Glomerular visceral epithelial cell (primary cell): ENCODE measurements at regions not wholly inside any gene's neighbourhood (a gene's known extent, or its start where the extent isn't known, plus 50 kb on each side); places are given as distances from the start of the nearest gene placed in this dataset.

Source experiments
- DNase-seq: peaks from one replicate; pipeline ENCODE4 v3.0.0-alpha.2; 2016; ENCODE audit errors: extremely low spot score

- no peak for DNase-seq
Measured at GRCh38 chr10:117638200-117638599, 95.7 kb downstream of the EMX2 start.

GRCh38 chr10:117638664-117639200 lies 96.2 kb downstream of the EMX2 start:
- no peak for DNase-seq

- no peak for DNase-seq
Measured at GRCh38 chr10:117640406-117640805, 97.9 kb downstream of the EMX2 start.

GRCh38 chr10:117646718-117647117 lies 104.2 kb downstream of the EMX2 start:
- DNase-seq = no peak

GRCh38 chr10:117647306-117647705 lies 104.8 kb downstream of the EMX2 start:
- peak; percentile 58 for DNase-seq

GRCh38 chr10:117651121-117651520 lies 108.6 kb downstream of the EMX2 start:
- DNase-seq = no peak

GRCh38 chr10:117652228-117653169 lies 110.0 kb downstream of the EMX2 start:
- DNase-seq = no peak

GRCh38 chr10:117653170-117653515 lies 110.6 kb downstream of the EMX2 start:
- peak; percentile 88 for DNase-seq

- no peak for DNase-seq
Measured at GRCh38 chr10:117654105-117654504, 111.6 kb downstream of the EMX2 start.

- no peak for DNase-seq
Measured at GRCh38 chr10:117656385-117657367, 114.1 kb downstream of the EMX2 start.

- no peak for DNase-seq
Measured at GRCh38 chr10:117661316-117661715, 118.8 kb downstream of the EMX2 start.

GRCh38 chr10:117662126-117662525 lies 119.6 kb downstream of the EMX2 start:
- no peak for DNase-seq

GRCh38 chr10:117662751-117663540 lies 120.4 kb downstream of the EMX2 start:
- DNase-seq = no peak

- peak; percentile 10 for DNase-seq
Measured at GRCh38 chr10:117663750-117664149, 121.2 kb downstream of the EMX2 start.

GRCh38 chr10:117664288-117664687 lies 121.7 kb downstream of the EMX2 start:
- no peak for DNase-seq

- no peak for DNase-seq
Measured at GRCh38 chr10:117666166-117666565, 123.6 kb downstream of the EMX2 start.

GRCh38 chr10:117666965-117667364 lies 124.4 kb downstream of the EMX2 start:
- no peak for DNase-seq

- no peak for DNase-seq
Measured at GRCh38 chr10:117667831-117668230, 125.3 kb downstream of the EMX2 start.

GRCh38 chr10:117668327-117669008 lies 125.9 kb downstream of the EMX2 start:
- no peak for DNase-seq

GRCh38 chr10:117669122-117669521 lies 126.6 kb downstream of the EMX2 start:
- DNase-seq = no peak
